GM10266 (cell line): ENCODE measurements at regions not wholly inside any gene's neighbourhood (a gene's known extent, or its start where the extent isn't known, plus 50 kb on each side); places are given as distances from the start of the nearest gene placed in this dataset.

Source experiments
- DNase-seq: peaks from one replicate; pipeline ENCODE4 v3.0.0; 2012; ENCODE audit errors: extremely low spot score
- CTCF ChIP-seq: IDR thresholded peaks from 2 replicates; pipeline ENCODE4 v1.5.1; 2012; ENCODE audit warnings: mild to moderate bottlenecking, low read depth; ENCODE audit not compliant: control insufficient read depth, insufficient read depth; ENCODE audit errors: missing control alignments

GRCh38 chr4:108567831-108568230 lies 52.5 kb upstream of the RPL34 start:
- no peak for DNase-seq
- no peak for TF ChIP-seq CTCF

GRCh38 chr4:108561116-108561515 lies 59.3 kb upstream of the RPL34 start:
- DNase-seq = no peak
- no peak for TF ChIP-seq CTCF

- TF ChIP-seq CTCF = no peak
- no peak for DNase-seq
Observed at GRCh38 chr4:108560616-108561015, 59.8 kb upstream of the RPL34 start.

- no peak for TF ChIP-seq CTCF
- no peak for DNase-seq
Observed at GRCh38 chr4:108559911-108560310, 60.5 kb upstream of the RPL34 start.

- no peak for DNase-seq
- no peak for TF ChIP-seq CTCF
Observed at GRCh38 chr4:108559068-108559793, 61.1 kb upstream of the RPL34 start.

GRCh38 chr4:108556588-108557200 lies 63.7 kb upstream of the RPL34 start:
- TF ChIP-seq CTCF = no peak

GRCh38 chr4:108556166-108556565 lies 64.2 kb upstream of the RPL34 start:
- no peak for DNase-seq
- no peak for TF ChIP-seq CTCF

More at GRCh38 chr4:108556588-108557200, 63.7 kb upstream of the RPL34 start:
- peak; percentile 15 for DNase-seq
